ENCODE measurements at regions not wholly inside any gene's neighbourhood (a gene's known extent, or its start where the extent isn't known, plus 50 kb on each side); places are given as distances from the start of the nearest gene placed in this dataset.

- no peaks in the 10 kb centered on the region for H3K9me3 ChIP-seq (ENCODE audit: control insufficient read depth in 1 of 2, insufficient read depth in 1 of 2, low read depth in 1 of 2, low read length in 2 of 2)
- DNase-seq (ENCODE audit: low read depth, low spot score), result no peak
- CTCF ChIA-PET, result no interaction called here
- H3K27ac ChIP-seq (ENCODE audit: low read depth, low read length), result no peak overlapping the region
- H3K4me1 ChIP-seq (ENCODE audit: control insufficient read depth in 1 of 2, insufficient read depth in 2 of 2, low read length in 2 of 2), result no peaks in the 10 kb centered on the region
- no peak overlapping the region for H3K4me2 ChIP-seq (ENCODE audit: low read length)
- BruUV-seq (replicated peaks), result no TSS peak
- no peaks in the 10 kb centered on the region for H3K27me3 ChIP-seq (ENCODE audit: insufficient read depth, low read length)
- no peak overlapping the region for H3K4me3 ChIP-seq (replicated peaks in 1 of 2; ENCODE audit: low read depth in 1 of 2, low read length in 2 of 2)
- no peak for TF ChIP-seq CBX3 (IDR thresholded peaks at IDR 0.05; ENCODE audit: low read depth)
- no peak for TF ChIP-seq JUND (IDR thresholded peaks at IDR 0.05)
- no peak for TF ChIP-seq RAD21 (IDR thresholded peaks at IDR 0.05; ENCODE audit: low read depth)
- H4K20me1 ChIP-seq (ENCODE audit: insufficient read depth), result no peaks in the 10 kb centered on the region
- no peaks in the 10 kb centered on the region for H3K79me2 ChIP-seq (ENCODE audit: insufficient read depth, low read length)
- intact Hi-C loops (cut with micrococcal nuclease), result no loop called here
- no peak overlapping the region for H2AFZ ChIP-seq (ENCODE audit: low read depth, low read length, poor library complexity, severe bottlenecking)
- no peak overlapping the region for H3K9ac ChIP-seq (ENCODE audit: low read length)
- no peaks in the 10 kb centered on the region for H3K9me2 ChIP-seq (ENCODE audit: insufficient read depth)
- ATAC-seq, result no peak
- POLR2A ChIA-PET, result no interaction called here
- no peaks in the 10 kb centered on the region for H3K36me3 ChIP-seq (ENCODE audit: control insufficient read depth in 1 of 2, insufficient read depth in 2 of 2, low read length in 2 of 2)
- RAD21 ChIA-PET (ENCODE audit: low non-redundant PET in 1 of 2, low total read pairs in 2 of 2, uncharacterized antibody in 2 of 2, unreplicated experiment in 2 of 2), result no interaction called here
These were observed 735.6 kb downstream of the RFPL4B start for GRCh38 chr6:113082745-113083144.

- intact Hi-C loops (cut with micrococcal nuclease), result no loop called here
- Histone ChIP-seq H3K4me1 (ENCODE audit: control insufficient read depth in 1 of 2, insufficient read depth in 2 of 2, low read length in 2 of 2) (no peaks in the 10 kb centered on the region), H3K4me2 (ENCODE audit: low read length) (no peak overlapping the region), H3K4me3 (replicated peaks in 1 of 2; ENCODE audit: low read depth in 1 of 2, low read length in 2 of 2) (no peak overlapping the region), H3K27ac (ENCODE audit: low read depth, low read length) (no peak overlapping the region), H3K9ac (ENCODE audit: low read length) (no peak overlapping the region), H3K9me3 (ENCODE audit: control insufficient read depth in 1 of 2, insufficient read depth in 1 of 2, low read depth in 1 of 2, low read length in 2 of 2) (no peaks in the 10 kb centered on the region), H3K79me2 (ENCODE audit: insufficient read depth, low read length) (no peaks in the 10 kb centered on the region), H2AFZ (ENCODE audit: low read depth, low read length, poor library complexity, severe bottlenecking) (no peak overlapping the region), H3K36me3 (ENCODE audit: control insufficient read depth in 1 of 2, insufficient read depth in 2 of 2, low read length in 2 of 2) (no peaks in the 10 kb centered on the region), H4K20me1 (ENCODE audit: insufficient read depth) (no peaks in the 10 kb centered on the region), H3K27me3 (ENCODE audit: insufficient read depth, low read length) (no peaks in the 10 kb centered on the region), H3K9me2 (ENCODE audit: insufficient read depth) (no peaks in the 10 kb centered on the region)
- ChIA-PET CTCF (no interaction called here), POLR2A (no interaction called here), RAD21 (ENCODE audit: low non-redundant PET in 1 of 2, low total read pairs in 2 of 2, uncharacterized antibody in 2 of 2, unreplicated experiment in 2 of 2) (no interaction called here)
- ATAC-seq (no peak), DNase-seq (ENCODE audit: low read depth, low spot score) (no peak)
- TF ChIP-seq ZBTB33 (IDR thresholded peaks at IDR 0.05; ENCODE audit: extremely low read depth, insufficient replicate concordance, low read length) (no peak), CTCF (IDR thresholded peaks at IDR 0.05 in 2 of 3, conservative IDR thresholded peaks at IDR 0.05 in 1 of 3; ENCODE audit: borderline replicate concordance in 1 of 3, insufficient read depth in 1 of 3, low read depth in 2 of 3, low read length in 2 of 3) (no peak), TCF7L2 (IDR thresholded peaks at IDR 0.05; ENCODE audit: borderline replicate concordance, extremely low read depth, insufficient read depth, insufficient read length) (no peak), POLR2A (IDR thresholded peaks at IDR 0.05; ENCODE audit: borderline replicate concordance, extremely low read depth, insufficient read depth, insufficient read length) (no peak), POLR2AphosphoS5 (IDR thresholded peaks at IDR 0.05; ENCODE audit: low read depth, low read length) (no peak), SIN3A (IDR thresholded peaks at IDR 0.05; ENCODE audit: low read depth) (no peak), RAD21 (IDR thresholded peaks at IDR 0.05; ENCODE audit: low read depth) (no peak), ZNF274 (IDR thresholded peaks at IDR 0.05; ENCODE audit: low read depth, low read length) (no peak), JUND (IDR thresholded peaks at IDR 0.05) (no peak), ATF3 (IDR thresholded peaks at IDR 0.05) (no peak), EZH2 (IDR thresholded peaks at IDR 0.05) (no peak), CEBPB (IDR thresholded peaks at IDR 0.05; ENCODE audit: low read depth) (no peak), CBX3 (IDR thresholded peaks at IDR 0.05; ENCODE audit: low read depth) (no peak), ZFX (IDR thresholded peaks at IDR 0.05) (no peak), MAX (IDR thresholded peaks at IDR 0.05) (no peak), SRF (IDR thresholded peaks at IDR 0.05; ENCODE audit: low read depth) (no peak)
- BruUV-seq (replicated peaks), result no TSS peak
These were observed 736.8 kb downstream of the RFPL4B start for GRCh38 chr6:113083947-113084346.
